GM21619 (cell line): ENCODE measurements at regions not wholly inside any gene's neighbourhood (a gene's known extent, or its start where the extent isn't known, plus 50 kb on each side); places are given as distances from the start of the nearest gene placed in this dataset.

Source experiments
- ATAC-seq: cut with Tn5 transposase; IDR thresholded peaks from one replicate; pipeline ENCODE4 v1.9.1; 2021; ENCODE audit not compliant: unreplicated experiment

GRCh38 chr4:65139998-65140397, 530.3 kb downstream of the EPHA5 start:
- no peak for ATAC-seq

GRCh38 chr4:65126200-65126599, 544.1 kb downstream of the EPHA5 start:
- ATAC-seq = no peak

- no peak for ATAC-seq
Observed at GRCh38 chr4:65120287-65120686, 550.0 kb downstream of the EPHA5 start.

- ATAC-seq = no peak
Observed at GRCh38 chr4:65102419-65102818, 567.9 kb downstream of the EPHA5 start.

- ATAC-seq = no peak
Observed at GRCh38 chr4:65096630-65097029, 573.7 kb downstream of the EPHA5 start.

- no peak for ATAC-seq
Observed at GRCh38 chr4:65089666-65090065, 580.6 kb downstream of the EPHA5 start.

GRCh38 chr4:65083076-65083475, 587.2 kb downstream of the EPHA5 start:
- no peak for ATAC-seq

GRCh38 chr4:65071564-65071963, 598.7 kb downstream of the EPHA5 start:
- ATAC-seq = no peak

- ATAC-seq = no peak
Observed at GRCh38 chr4:65069177-65069576, 601.1 kb downstream of the EPHA5 start.

- no peak for ATAC-seq
Observed at GRCh38 chr4:65066106-65066505, 604.2 kb downstream of the EPHA5 start.

- ATAC-seq = no peak
Observed at GRCh38 chr4:65063601-65064000, 606.7 kb downstream of the EPHA5 start.

GRCh38 chr4:65050786-65051185, 619.5 kb downstream of the EPHA5 start:
- ATAC-seq = no peak

GRCh38 chr4:65046192-65047133, 623.8 kb downstream of the EPHA5 start:
- no peak for ATAC-seq

- ATAC-seq = no peak
Observed at GRCh38 chr4:65033899-65034298, 624.6 kb upstream of the TECRL start.

GRCh38 chr4:65028592-65028991, 619.3 kb upstream of the TECRL start:
- no peak for ATAC-seq

GRCh38 chr4:65023883-65024670, 614.8 kb upstream of the TECRL start:
- ATAC-seq = no peak

GRCh38 chr4:65023081-65023480, 613.8 kb upstream of the TECRL start:
- ATAC-seq = no peak

- no peak for ATAC-seq
Observed at GRCh38 chr4:65021737-65022136, 612.5 kb upstream of the TECRL start.

GRCh38 chr4:65021149-65021548, 611.9 kb upstream of the TECRL start:
- ATAC-seq = no peak

GRCh38 chr4:65019775-65020174, 610.5 kb upstream of the TECRL start:
- no peak for ATAC-seq

- no peak for ATAC-seq
Observed at GRCh38 chr4:65018313-65018712, 609.1 kb upstream of the TECRL start.

- ATAC-seq = no peak
Observed at GRCh38 chr4:65014078-65014477, 604.8 kb upstream of the TECRL start.
